ENCODE measurements at regions not wholly inside any gene's neighbourhood (a gene's known extent, or its start where the extent isn't known, plus 50 kb on each side); places are given as distances from the start of the nearest gene placed in this dataset.

DNA sequence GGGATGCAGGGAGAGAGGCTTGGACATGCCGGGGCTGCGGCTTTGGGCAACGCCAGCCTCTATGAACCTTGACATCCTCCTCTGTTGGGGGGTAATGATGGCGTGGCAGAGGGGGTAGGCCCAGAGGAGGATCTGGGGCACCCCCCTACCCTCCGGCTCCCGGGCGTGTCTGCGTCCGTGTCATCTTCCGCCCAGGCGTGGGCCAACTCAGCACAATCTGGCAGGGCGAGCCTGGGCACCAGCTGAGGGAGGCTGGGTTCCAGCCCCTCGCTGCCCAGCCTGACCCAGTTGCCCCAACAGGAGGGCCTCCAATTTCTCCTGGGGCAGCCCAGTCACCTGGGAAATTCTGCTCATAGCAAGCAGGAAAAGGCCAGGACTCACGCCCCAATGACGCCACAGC, 62.9 kb upstream of the IL17B start:
- H3K27me3 Mint-ChIP-seq (ENCODE audit: unreplicated experiment) = no peaks in the 10 kb centered on the region
- TF ChIP-seq, protein P1, sequence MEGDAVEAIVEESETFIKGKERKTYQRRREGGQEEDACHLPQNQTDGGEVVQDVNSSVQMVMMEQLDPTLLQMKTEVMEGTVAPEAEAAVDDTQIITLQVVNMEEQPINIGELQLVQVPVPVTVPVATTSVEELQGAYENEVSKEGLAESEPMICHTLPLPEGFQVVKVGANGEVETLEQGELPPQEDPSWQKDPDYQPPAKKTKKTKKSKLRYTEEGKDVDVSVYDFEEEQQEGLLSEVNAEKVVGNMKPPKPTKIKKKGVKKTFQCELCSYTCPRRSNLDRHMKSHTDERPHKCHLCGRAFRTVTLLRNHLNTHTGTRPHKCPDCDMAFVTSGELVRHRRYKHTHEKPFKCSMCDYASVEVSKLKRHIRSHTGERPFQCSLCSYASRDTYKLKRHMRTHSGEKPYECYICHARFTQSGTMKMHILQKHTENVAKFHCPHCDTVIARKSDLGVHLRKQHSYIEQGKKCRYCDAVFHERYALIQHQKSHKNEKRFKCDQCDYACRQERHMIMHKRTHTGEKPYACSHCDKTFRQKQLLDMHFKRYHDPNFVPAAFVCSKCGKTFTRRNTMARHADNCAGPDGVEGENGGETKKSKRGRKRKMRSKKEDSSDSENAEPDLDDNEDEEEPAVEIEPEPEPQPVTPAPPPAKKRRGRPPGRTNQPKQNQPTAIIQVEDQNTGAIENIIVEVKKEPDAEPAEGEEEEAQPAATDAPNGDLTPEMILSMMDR (IDR thresholded peaks at IDR 0.05) = no peak
- H3K9me3 Mint-ChIP-seq (ENCODE audit: unreplicated experiment) = no peaks in the 10 kb centered on the region
- no peak for DNase-seq (ENCODE audit: extremely low spot score, unreplicated experiment)
- peaks cover 25% of the 10 kb centered on the region for H3K4me1 Mint-ChIP-seq (ENCODE audit: unreplicated experiment)
- H3K27ac Mint-ChIP-seq (ENCODE audit: unreplicated experiment) = no peak overlapping the region
- H3K36me3 Mint-ChIP-seq (ENCODE audit: unreplicated experiment) = no peaks in the 10 kb centered on the region
- no peak overlapping the region for H3K4me3 Mint-ChIP-seq (ENCODE audit: unreplicated experiment)

DNA sequence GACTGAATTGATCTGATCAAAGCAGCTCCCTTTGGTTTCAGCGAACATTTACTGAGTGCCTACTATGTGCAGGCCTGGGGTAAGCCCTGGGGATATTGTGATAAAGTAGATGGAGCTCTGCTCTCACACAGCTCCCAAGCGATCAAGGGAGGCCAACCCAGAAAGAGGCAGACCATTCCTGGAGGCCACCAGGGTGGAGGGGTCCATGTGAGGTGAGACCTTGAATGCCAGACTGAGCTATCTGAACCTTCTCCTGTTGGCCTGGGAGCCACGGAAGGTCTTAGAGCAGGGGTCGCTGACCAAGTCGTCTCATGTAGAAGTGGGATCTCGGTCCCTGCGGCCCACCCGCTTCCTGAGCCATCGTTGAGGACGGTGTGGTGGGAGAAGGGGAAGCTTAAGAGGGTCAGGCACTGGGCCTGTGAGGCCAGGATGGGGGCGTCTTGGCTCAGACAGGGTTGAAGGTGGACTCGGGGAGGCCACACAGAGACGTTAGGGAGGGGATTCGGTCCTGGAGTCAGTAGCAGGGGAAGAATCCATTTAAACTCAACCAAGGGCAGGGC, 62.2 kb upstream of the IL17B start:
- Mint-ChIP-seq H3K36me3 (ENCODE audit: unreplicated experiment) (no peaks in the 10 kb centered on the region), H3K4me1 (ENCODE audit: unreplicated experiment) (peaks cover 20% of the 10 kb centered on the region), H3K27ac (ENCODE audit: unreplicated experiment) (no peak overlapping the region), H3K4me3 (ENCODE audit: unreplicated experiment) (no peak overlapping the region), H3K27me3 (ENCODE audit: unreplicated experiment) (peaks cover under 1% of the 10 kb centered on the region), H3K9me3 (ENCODE audit: unreplicated experiment) (no peaks in the 10 kb centered on the region)
- TF ChIP-seq, protein P1 (IDR thresholded peaks at IDR 0.05) = no peak
- DNase-seq (ENCODE audit: extremely low spot score, unreplicated experiment) = no peak

DNA sequence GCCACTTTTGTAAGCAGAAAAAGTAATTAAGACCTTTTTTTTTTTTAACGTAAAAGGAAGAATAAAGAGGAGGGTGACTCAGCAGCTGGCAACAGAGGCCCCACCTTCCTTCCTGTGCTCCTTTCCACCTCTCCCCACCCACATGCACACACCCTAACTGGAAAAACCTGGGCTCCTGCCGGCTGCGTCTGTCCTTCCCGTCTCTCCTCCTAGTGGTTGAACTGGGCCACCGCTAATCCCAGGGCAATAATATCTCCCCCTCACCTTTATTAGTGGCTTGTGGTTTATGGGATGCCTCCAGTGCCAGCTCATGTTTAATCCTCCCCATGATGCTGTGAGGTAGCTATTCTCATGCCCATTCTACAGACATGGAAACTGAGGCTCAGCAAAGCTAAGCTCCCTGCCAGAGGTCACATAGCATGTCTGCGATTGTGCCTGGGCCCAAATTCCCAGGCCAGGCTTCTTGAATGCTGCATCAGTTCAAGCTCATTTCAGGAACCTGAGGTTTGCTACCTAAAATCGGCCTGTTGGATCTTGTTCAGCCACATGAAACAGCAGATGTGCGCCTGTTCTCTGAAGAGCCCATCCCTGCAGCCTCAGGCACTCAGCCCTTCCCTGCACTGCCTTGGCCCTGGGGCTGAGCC, 60.9 kb upstream of the IL17B start:
- H3K27ac Mint-ChIP-seq (ENCODE audit: unreplicated experiment) = no peak overlapping the region
- H3K4me1 Mint-ChIP-seq (ENCODE audit: unreplicated experiment) = peaks cover 7% of the 10 kb centered on the region
- H3K36me3 Mint-ChIP-seq (ENCODE audit: unreplicated experiment) = no peaks in the 10 kb centered on the region
- H3K4me3 Mint-ChIP-seq (ENCODE audit: unreplicated experiment) = no peak overlapping the region
- peaks cover 4% of the 10 kb centered on the region for H3K27me3 Mint-ChIP-seq (ENCODE audit: unreplicated experiment)
- TF ChIP-seq, protein P1 (IDR thresholded peaks at IDR 0.05) = peak; percentile 34
- no peak for DNase-seq (ENCODE audit: extremely low spot score, unreplicated experiment)
- no peaks in the 10 kb centered on the region for H3K9me3 Mint-ChIP-seq (ENCODE audit: unreplicated experiment)

DNA sequence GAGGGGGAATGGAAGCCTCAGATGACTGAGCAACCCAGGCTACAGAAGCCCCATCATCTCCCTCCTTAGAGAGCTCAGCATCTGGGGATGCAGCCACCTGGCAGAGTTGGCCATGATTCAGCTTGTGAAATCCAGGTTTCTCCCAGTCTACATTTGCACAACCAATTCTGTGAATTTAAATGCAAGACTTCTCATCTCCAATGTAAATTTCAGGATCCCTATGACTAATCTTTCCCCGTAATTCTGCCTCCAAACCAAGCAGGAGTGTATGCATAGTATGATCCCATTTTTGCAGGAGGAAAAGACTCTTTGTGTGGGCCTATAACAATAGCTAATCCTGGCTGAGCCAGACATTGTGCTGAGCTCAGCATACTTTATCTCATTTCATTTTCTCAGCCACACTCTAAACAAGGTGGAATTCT, 59.6 kb upstream of the IL17B start:
- H3K4me3 Mint-ChIP-seq (ENCODE audit: unreplicated experiment) = no peak overlapping the region
- H3K4me1 Mint-ChIP-seq (ENCODE audit: unreplicated experiment) = peaks cover 8% of the 10 kb centered on the region
- no peak overlapping the region for H3K27ac Mint-ChIP-seq (ENCODE audit: unreplicated experiment)
- TF ChIP-seq, protein P1 (IDR thresholded peaks at IDR 0.05) = no peak
- H3K27me3 Mint-ChIP-seq (ENCODE audit: unreplicated experiment) = peaks cover 4% of the 10 kb centered on the region
- H3K9me3 Mint-ChIP-seq (ENCODE audit: unreplicated experiment) = no peaks in the 10 kb centered on the region
- H3K36me3 Mint-ChIP-seq (ENCODE audit: unreplicated experiment) = no peaks in the 10 kb centered on the region
- no peak for DNase-seq (ENCODE audit: extremely low spot score, unreplicated experiment)

DNA sequence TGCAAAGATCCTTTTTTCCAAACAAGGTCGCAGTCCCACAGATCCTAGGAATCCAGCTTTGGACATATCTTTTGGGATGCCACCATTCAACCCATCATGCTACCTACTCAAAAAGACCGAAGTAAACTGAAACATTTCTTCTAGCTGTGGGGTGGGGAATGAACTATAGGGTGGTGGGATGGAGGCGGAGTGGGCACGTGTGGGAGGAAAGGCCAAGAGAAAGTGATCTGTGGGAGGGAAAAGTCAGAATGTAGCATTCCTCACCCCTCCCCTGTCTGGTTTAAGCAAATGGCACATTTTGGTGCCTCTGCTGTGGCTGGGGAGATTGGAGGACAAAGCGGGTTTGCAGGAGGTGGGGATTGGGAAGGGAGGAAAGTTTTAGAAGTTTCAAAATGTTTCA, 59.2 kb upstream of the IL17B start:
- Mint-ChIP-seq H3K27ac (ENCODE audit: unreplicated experiment) (no peak overlapping the region), H3K9me3 (ENCODE audit: unreplicated experiment) (no peaks in the 10 kb centered on the region), H3K36me3 (ENCODE audit: unreplicated experiment) (no peaks in the 10 kb centered on the region), H3K27me3 (ENCODE audit: unreplicated experiment) (peaks cover 4% of the 10 kb centered on the region), H3K4me3 (ENCODE audit: unreplicated experiment) (no peak overlapping the region), H3K4me1 (ENCODE audit: unreplicated experiment) (peaks cover 8% of the 10 kb centered on the region)
- TF ChIP-seq, protein P1 (IDR thresholded peaks at IDR 0.05) = no peak
- no peak for DNase-seq (ENCODE audit: extremely low spot score, unreplicated experiment)
